ENCODE measurements at regions not wholly inside any gene's neighbourhood (a gene's known extent, or its start where the extent isn't known, plus 50 kb on each side); places are given as distances from the start of the nearest gene placed in this dataset.

- no peak for DNase-seq
- Histone ChIP-seq H3K27me3 (ENCODE audit: control insufficient read depth, insufficient read depth, low read length, poor library complexity, severe bottlenecking) (no peaks in the 10 kb centered on the region), H3K36me3 (ENCODE audit: control insufficient read depth, insufficient read depth, low read length) (no peaks in the 10 kb centered on the region), H3K27ac (ENCODE audit: low read depth, low read length) (no peak overlapping the region), H3K4me3 (ENCODE audit: low read length) (no peak overlapping the region), H3K9ac (ENCODE audit: extremely low read depth, low read length, poor library complexity, severe bottlenecking) (no peak overlapping the region), H3K4me1 (ENCODE audit: control insufficient read depth, insufficient read depth, low read length) (no peaks in the 10 kb centered on the region), H3K9me3 (ENCODE audit: control insufficient read depth, low read length) (no peaks in the 10 kb centered on the region)
- H3K36me3 Mint-ChIP-seq (ENCODE audit: low read depth), result no peaks in the 10 kb centered on the region
- WGBS, 2 experiments (ENCODE audit: insufficient coverage in 1 of 2, insufficient read length in 1 of 2), result 89 to 91% methylated on average over 1 to 3 of the region's 3 CpGs
- no peaks in the 10 kb centered on the region for H3K9me3 Mint-ChIP-seq
- peaks cover 7% of the 10 kb centered on the region for H3K4me1 Mint-ChIP-seq
- H3K27me3 Mint-ChIP-seq (ENCODE audit: insufficient read depth), result no peaks in the 10 kb centered on the region
- no peak overlapping the region for H3K27ac Mint-ChIP-seq
- H3K4me3 Mint-ChIP-seq, result no peak overlapping the region
- TF ChIP-seq, protein P1, sequence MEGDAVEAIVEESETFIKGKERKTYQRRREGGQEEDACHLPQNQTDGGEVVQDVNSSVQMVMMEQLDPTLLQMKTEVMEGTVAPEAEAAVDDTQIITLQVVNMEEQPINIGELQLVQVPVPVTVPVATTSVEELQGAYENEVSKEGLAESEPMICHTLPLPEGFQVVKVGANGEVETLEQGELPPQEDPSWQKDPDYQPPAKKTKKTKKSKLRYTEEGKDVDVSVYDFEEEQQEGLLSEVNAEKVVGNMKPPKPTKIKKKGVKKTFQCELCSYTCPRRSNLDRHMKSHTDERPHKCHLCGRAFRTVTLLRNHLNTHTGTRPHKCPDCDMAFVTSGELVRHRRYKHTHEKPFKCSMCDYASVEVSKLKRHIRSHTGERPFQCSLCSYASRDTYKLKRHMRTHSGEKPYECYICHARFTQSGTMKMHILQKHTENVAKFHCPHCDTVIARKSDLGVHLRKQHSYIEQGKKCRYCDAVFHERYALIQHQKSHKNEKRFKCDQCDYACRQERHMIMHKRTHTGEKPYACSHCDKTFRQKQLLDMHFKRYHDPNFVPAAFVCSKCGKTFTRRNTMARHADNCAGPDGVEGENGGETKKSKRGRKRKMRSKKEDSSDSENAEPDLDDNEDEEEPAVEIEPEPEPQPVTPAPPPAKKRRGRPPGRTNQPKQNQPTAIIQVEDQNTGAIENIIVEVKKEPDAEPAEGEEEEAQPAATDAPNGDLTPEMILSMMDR (conservative IDR thresholded peaks at IDR 0.05), result no peak
Observed at GRCh38 chr1:60987904-60988303, 94.5 kb upstream of the NFIA start.

GRCh38 chr1:60984062-60984799, 98.1 kb upstream of the NFIA start:
- TF ChIP-seq, protein P1 (conservative IDR thresholded peaks at IDR 0.05), result no peak

DNA sequence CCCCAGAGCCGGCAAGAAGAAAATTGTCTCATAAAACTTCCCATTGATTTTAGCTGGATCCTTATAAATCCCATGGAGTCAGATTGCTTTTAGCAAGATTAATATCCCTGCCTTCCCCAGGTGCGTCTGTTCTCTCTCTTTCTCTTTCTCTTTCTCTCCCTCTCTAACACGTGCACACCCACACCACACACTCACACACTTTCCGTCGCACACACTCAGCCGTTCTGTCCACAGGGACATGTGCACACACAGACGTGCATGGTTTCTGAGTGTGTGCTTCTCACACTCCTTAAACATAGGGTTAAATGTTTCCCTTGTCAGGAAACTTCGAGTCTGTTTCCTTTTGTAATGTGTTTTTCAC, 98.7 kb upstream of the NFIA start:
- 88 to 92% methylated on average over 6 to 8 of the region's 8 CpGs for WGBS, 2 experiments (ENCODE audit: insufficient coverage in 1 of 2, insufficient read length in 1 of 2)
- DNase-seq, result no peak
- no peak overlapping the region for H3K27ac ChIP-seq (ENCODE audit: low read depth, low read length)
- H3K27me3 ChIP-seq (ENCODE audit: control insufficient read depth, insufficient read depth, low read length, poor library complexity, severe bottlenecking), result no peaks in the 10 kb centered on the region
- TF ChIP-seq, protein P1 (conservative IDR thresholded peaks at IDR 0.05), result no peak
- Mint-ChIP-seq H3K9me3 (no peaks in the 10 kb centered on the region), H3K4me1 (no peaks in the 10 kb centered on the region), H3K4me3 (no peak overlapping the region), H3K27me3 (ENCODE audit: insufficient read depth) (no peaks in the 10 kb centered on the region), H3K27ac (no peak overlapping the region), H3K36me3 (ENCODE audit: low read depth) (no peaks in the 10 kb centered on the region)
- H3K4me1 ChIP-seq (ENCODE audit: control insufficient read depth, insufficient read depth, low read length), result no peaks in the 10 kb centered on the region
- H3K4me3 ChIP-seq (ENCODE audit: low read length), result no peak overlapping the region
- H3K9ac ChIP-seq (ENCODE audit: extremely low read depth, low read length, poor library complexity, severe bottlenecking), result no peak overlapping the region
- H3K9me3 ChIP-seq (ENCODE audit: control insufficient read depth, low read length), result no peaks in the 10 kb centered on the region
- no peaks in the 10 kb centered on the region for H3K36me3 ChIP-seq (ENCODE audit: control insufficient read depth, insufficient read depth, low read length)

More at GRCh38 chr1:60984062-60984799, 98.1 kb upstream of the NFIA start:
- Histone ChIP-seq H3K9me3 (ENCODE audit: control insufficient read depth, low read length) (no peaks in the 10 kb centered on the region), H3K4me3 (ENCODE audit: low read length) (no peak overlapping the region), H3K4me1 (ENCODE audit: control insufficient read depth, insufficient read depth, low read length) (no peaks in the 10 kb centered on the region), H3K27ac (ENCODE audit: low read depth, low read length) (no peak overlapping the region), H3K27me3 (ENCODE audit: control insufficient read depth, insufficient read depth, low read length, poor library complexity, severe bottlenecking) (no peaks in the 10 kb centered on the region), H3K9ac (ENCODE audit: extremely low read depth, low read length, poor library complexity, severe bottlenecking) (no peak overlapping the region), H3K36me3 (ENCODE audit: control insufficient read depth, insufficient read depth, low read length) (no peaks in the 10 kb centered on the region)
- no peak overlapping the region for H3K4me3 Mint-ChIP-seq
- 92 to 97% methylated on average over 6 to 7 of the region's 7 CpGs for WGBS, 2 experiments (ENCODE audit: insufficient coverage in 1 of 2, insufficient read length in 1 of 2)
- no peaks in the 10 kb centered on the region for H3K9me3 Mint-ChIP-seq
- no peak overlapping the region for H3K27ac Mint-ChIP-seq
- DNase-seq, result no peak
- H3K36me3 Mint-ChIP-seq (ENCODE audit: low read depth), result no peaks in the 10 kb centered on the region
- no peaks in the 10 kb centered on the region for H3K4me1 Mint-ChIP-seq
- H3K27me3 Mint-ChIP-seq (ENCODE audit: insufficient read depth), result no peaks in the 10 kb centered on the region
